Muscle of back (tissue), 3 donors: ENCODE measurements at regions not wholly inside any gene's neighbourhood (a gene's known extent, or its start where the extent isn't known, plus 50 kb on each side); places are given as distances from the start of the nearest gene placed in this dataset.
"Not testable (repeated sequence)": the region's sequence is repeated elsewhere in the genome, so short reads cannot be mapped to it uniquely, and the experiment has no call there.

Experiments
- DNase-seq, 3 donors: peaks; one replicate each; pipeline versions ENCODE4 v3.0.0 to v3.0.0-alpha.2; 2013

GRCh38 chr2:175872721-175873120 is 129.3 kb downstream of the LNPK start:
- DNase-seq, result no peak

GRCh38 chr2:175872005-175872348 is 130.1 kb downstream of the LNPK start:
- DNase-seq, result no peak

- peak; percentile 39 to 67 (median 51) for DNase-seq
These were observed 130.6 kb downstream of the LNPK start for GRCh38 chr2:175871331-175872004.

- DNase-seq, result no peak
These were observed 136.4 kb downstream of the LNPK start for GRCh38 chr2:175865716-175866115.

- DNase-seq, result no peak
These were observed 137.8 kb downstream of the LNPK start for GRCh38 chr2:175864137-175864850.

- DNase-seq, result no peak
These were observed 140.1 kb downstream of the LNPK start for GRCh38 chr2:175861958-175862357.

GRCh38 chr2:175855794-175856453 is 146.1 kb downstream of the LNPK start:
- peak; percentile 60 to 75 (median 65) for DNase-seq

GRCh38 chr2:175855236-175855635 is 146.8 kb downstream of the LNPK start:
- no peak for DNase-seq

- peak; percentile 69 to 77 (median 75) for DNase-seq
These were observed 147.4 kb downstream of the LNPK start for GRCh38 chr2:175854665-175855064.

GRCh38 chr2:175854129-175854528 is 147.9 kb downstream of the LNPK start:
- peak in 1 of 3 donors; percentile 61 for DNase-seq

GRCh38 chr2:175853616-175853890 is 148.5 kb downstream of the LNPK start:
- no peak for DNase-seq

- peak in 1 of 3 donors; percentile 69 for DNase-seq
These were observed 149.0 kb downstream of the LNPK start for GRCh38 chr2:175852879-175853615.

GRCh38 chr2:175847128-175847527 is 154.9 kb downstream of the LNPK start:
- DNase-seq, result no peak

GRCh38 chr2:175844169-175844568 is 157.9 kb downstream of the LNPK start:
- DNase-seq, result no peak

- no peak for DNase-seq
These were observed 158.4 kb downstream of the LNPK start for GRCh38 chr2:175843625-175844024.

- no peak for DNase-seq
These were observed 159.1 kb downstream of the LNPK start for GRCh38 chr2:175842996-175843395.

GRCh38 chr2:175840765-175841164 is 161.3 kb downstream of the LNPK start:
- not testable (repeated sequence) for DNase-seq

GRCh38 chr2:175840256-175840655 is 161.8 kb downstream of the LNPK start:
- DNase-seq, result peak in 1 of 3 donors; percentile 24

GRCh38 chr2:175838979-175839378 is 163.1 kb downstream of the LNPK start:
- DNase-seq, result no peak

- peak; percentile 36 to 78 (median 37) for DNase-seq
These were observed 165.0 kb downstream of the LNPK start for GRCh38 chr2:175837046-175837445.

GRCh38 chr2:175836361-175836760 is 165.7 kb downstream of the LNPK start:
- DNase-seq, result no peak

- peak in 1 of 3 donors; percentile 49 for DNase-seq
These were observed 167.6 kb downstream of the LNPK start for GRCh38 chr2:175834477-175834876.
